ENCODE measurements at regions not wholly inside any gene's neighbourhood (a gene's known extent, or its start where the extent isn't known, plus 50 kb on each side); places are given as distances from the start of the nearest gene placed in this dataset.

- TF ChIP-seq, protein P1, sequence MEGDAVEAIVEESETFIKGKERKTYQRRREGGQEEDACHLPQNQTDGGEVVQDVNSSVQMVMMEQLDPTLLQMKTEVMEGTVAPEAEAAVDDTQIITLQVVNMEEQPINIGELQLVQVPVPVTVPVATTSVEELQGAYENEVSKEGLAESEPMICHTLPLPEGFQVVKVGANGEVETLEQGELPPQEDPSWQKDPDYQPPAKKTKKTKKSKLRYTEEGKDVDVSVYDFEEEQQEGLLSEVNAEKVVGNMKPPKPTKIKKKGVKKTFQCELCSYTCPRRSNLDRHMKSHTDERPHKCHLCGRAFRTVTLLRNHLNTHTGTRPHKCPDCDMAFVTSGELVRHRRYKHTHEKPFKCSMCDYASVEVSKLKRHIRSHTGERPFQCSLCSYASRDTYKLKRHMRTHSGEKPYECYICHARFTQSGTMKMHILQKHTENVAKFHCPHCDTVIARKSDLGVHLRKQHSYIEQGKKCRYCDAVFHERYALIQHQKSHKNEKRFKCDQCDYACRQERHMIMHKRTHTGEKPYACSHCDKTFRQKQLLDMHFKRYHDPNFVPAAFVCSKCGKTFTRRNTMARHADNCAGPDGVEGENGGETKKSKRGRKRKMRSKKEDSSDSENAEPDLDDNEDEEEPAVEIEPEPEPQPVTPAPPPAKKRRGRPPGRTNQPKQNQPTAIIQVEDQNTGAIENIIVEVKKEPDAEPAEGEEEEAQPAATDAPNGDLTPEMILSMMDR (IDR thresholded peaks at IDR 0.05; ENCODE audit: poor library complexity) = no peak
- TF ChIP-seq EZH2 (IDR thresholded peaks at IDR 0.05; ENCODE audit: borderline replicate concordance) (no peak), EZH2phosphoT487 (IDR thresholded peaks at IDR 0.05; ENCODE audit: low read depth, severe bottlenecking, unreplicated experiment) (no peak)
Observed at GRCh38 chr2:121049131-121049530, 235.9 kb downstream of the TFCP2L1 start.
